PFSK-1 (cell line): ENCODE measurements at regions not wholly inside any gene's neighbourhood (a gene's known extent, or its start where the extent isn't known, plus 50 kb on each side); places are given as distances from the start of the nearest gene placed in this dataset.

Experiments
- TAF1 ChIP-seq: IDR thresholded peaks from 2 replicates; pipeline ENCODE4 v1.6.1; 2012; ENCODE audit warnings: low read length, control low read depth, borderline replicate concordance; ENCODE audit not compliant: insufficient read depth
- TF ChIP-seq, protein P1 (sequence below), 2 experiments: IDR thresholded peaks; 2 replicates each; pipeline versions ENCODE4 v1.6.1 to v1.8.0; 2011 to 2012; ENCODE audit warnings: low read depth in 2 of 2, low read length in 2 of 2, control low read depth in 1 of 2, inconsistent platforms in 1 of 2, mild to moderate bottlenecking in 1 of 2, moderate library complexity in 1 of 2; ENCODE audit not compliant: insufficient read depth in 1 of 2

DNA sequence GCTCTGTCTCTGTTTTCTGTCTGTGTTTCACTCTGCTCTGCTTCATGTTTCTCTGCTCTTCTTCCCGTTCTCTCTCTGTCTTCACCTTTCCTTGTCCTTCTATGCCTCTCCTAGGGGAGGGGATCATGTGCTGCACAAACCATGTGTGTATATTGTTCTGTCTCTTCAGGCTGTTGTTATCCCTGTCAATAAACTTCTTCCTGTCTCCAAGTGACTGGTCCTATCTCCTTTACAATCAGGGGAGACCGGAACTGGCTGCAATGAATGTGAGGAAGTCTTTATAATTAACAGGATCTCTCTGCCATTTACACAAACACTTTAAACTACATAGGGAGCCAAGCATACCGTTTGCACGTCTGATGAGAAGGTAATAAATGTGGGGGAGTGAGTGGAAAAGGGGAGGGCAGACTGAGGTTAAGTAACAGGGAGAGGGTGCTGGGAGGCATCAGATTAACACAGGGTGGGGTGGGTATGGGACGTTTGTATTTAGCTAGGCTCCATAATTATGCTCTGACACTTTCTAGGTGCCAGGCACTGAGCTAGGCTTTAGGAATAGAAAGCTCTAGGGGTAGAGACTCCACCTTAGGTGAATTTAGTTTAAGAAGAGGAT lies 626.1 kb downstream of the DHX35 start:
- TF ChIP-seq TAF1 = no peak
- TF ChIP-seq, protein P1, sequence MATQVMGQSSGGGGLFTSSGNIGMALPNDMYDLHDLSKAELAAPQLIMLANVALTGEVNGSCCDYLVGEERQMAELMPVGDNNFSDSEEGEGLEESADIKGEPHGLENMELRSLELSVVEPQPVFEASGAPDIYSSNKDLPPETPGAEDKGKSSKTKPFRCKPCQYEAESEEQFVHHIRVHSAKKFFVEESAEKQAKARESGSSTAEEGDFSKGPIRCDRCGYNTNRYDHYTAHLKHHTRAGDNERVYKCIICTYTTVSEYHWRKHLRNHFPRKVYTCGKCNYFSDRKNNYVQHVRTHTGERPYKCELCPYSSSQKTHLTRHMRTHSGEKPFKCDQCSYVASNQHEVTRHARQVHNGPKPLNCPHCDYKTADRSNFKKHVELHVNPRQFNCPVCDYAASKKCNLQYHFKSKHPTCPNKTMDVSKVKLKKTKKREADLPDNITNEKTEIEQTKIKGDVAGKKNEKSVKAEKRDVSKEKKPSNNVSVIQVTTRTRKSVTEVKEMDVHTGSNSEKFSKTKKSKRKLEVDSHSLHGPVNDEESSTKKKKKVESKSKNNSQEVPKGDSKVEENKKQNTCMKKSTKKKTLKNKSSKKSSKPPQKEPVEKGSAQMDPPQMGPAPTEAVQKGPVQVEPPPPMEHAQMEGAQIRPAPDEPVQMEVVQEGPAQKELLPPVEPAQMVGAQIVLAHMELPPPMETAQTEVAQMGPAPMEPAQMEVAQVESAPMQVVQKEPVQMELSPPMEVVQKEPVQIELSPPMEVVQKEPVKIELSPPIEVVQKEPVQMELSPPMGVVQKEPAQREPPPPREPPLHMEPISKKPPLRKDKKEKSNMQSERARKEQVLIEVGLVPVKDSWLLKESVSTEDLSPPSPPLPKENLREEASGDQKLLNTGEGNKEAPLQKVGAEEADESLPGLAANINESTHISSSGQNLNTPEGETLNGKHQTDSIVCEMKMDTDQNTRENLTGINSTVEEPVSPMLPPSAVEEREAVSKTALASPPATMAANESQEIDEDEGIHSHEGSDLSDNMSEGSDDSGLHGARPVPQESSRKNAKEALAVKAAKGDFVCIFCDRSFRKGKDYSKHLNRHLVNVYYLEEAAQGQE (IDR thresholded peaks at IDR 0.05; ENCODE audit: insufficient read depth in 1 of 2, low read depth in 2 of 2, low read length in 2 of 2) = no peak
